Superior temporal gyrus (tissue), 1 donor: ENCODE measurements at regions not wholly inside any gene's neighbourhood (a gene's known extent, or its start where the extent isn't known, plus 50 kb on each side); places are given as distances from the start of the nearest gene placed in this dataset.
"Not testable (repeated sequence)": the region's sequence is repeated elsewhere in the genome, so short reads cannot be mapped to it uniquely, and the experiment has no call there.

ENCODE experiments used
- DNase-seq: peaks from one replicate; pipeline ENCODE4 v3.0.0-alpha.2; 2016; ENCODE audit errors: extremely low spot score

GRCh38 chr1:78247079-78247478 is 201.3 kb downstream of the GIPC2 start:
- DNase-seq, result no peak

GRCh38 chr1:78250201-78250600 is 204.4 kb downstream of the GIPC2 start:
- DNase-seq, result no peak

DNA sequence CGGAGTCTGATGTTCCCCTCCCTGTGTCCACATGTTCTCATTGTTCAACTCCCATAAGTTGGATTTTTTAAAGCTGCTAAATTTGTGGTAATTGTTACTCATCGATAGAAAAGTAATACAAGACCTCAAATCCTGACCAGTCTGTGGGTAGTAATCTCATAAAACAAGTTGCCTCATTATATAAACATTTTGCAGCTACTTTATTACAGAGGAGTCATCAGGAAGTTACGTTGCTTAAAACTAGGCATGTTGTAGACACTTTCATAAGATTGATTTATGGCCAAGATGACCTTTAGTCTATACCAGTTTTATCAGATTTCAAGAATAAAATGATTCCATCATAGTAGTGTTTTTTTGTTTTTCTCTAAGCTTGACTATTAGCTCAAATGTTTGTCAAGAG is 208.8 kb downstream of the GIPC2 start:
- no peak for DNase-seq

DNA sequence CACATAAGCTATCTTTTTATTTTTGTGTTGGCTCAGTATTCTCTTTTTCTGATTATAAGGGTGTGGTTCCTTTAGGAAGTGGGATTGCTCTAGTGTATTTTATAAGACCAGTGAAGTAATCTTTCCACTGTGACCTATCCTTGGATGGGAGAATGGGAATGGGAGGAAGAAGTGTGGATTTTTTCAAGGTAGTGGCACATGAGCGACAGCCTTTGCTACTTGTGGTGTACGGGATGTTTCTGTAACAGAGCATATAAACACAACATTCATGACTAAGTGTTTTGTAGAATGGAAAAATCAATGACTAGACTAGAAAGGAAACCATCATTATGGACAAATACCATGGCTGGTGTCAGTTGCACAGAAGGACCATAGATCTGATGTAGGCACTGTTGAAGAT is 209.6 kb downstream of the GIPC2 start:
- DNase-seq, result no peak

- DNase-seq, result no peak
These were observed 210.1 kb downstream of the GIPC2 start for GRCh38 chr1:78255846-78256245.

- DNase-seq, result no peak
These were observed 217.7 kb downstream of the GIPC2 start for GRCh38 chr1:78263459-78263858.

DNA sequence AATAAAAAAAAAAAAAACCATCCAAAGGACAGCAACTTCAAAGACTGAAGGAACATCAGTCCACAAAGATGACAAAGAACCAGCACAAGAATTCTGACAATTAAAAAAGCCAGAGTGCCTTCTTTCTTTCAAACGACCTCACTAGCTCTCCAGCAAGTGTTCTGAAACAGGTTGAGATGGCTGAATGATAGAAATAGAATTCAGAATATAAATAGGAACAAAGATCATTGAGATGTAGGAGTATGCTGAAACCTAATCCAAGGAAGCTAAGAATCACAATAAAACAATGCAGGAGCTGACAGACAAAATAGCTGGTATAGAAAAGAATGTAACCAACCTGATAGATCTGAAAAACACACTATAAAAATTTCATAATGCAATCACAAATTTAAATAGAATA is 218.2 kb downstream of the GIPC2 start:
- DNase-seq, result no peak

DNA sequence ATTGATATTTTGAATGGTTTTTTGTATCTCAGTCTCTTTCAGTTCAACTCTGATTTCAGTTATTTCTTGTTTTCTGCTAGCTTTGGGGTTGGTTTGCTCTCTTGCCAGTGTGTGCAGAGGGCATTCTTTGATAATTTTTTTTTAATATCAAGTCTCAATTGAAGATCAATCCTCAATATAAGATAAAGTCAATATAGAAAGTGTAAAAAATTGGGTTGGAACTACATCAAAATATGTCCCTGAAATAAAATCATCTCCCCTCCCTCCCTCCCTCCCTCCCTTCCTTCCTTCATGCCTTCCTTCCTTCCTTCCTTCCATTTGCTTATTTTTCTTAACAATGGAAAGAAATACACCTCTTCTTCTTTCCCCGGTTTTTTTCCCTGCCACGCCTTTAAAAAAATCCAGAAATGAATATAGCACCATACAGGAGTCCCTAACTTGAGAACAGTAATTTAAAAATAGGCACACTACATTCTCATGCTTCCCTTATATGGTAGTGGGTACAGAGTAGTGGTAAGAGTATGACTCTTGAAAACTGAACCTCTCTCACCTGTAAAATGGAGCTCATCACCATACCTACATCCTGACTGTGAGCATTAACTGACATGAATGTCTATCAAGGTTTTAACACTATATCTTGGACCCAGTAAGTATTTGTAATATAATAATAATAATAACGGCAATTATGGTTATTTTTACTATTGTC is 221.9 kb downstream of the GIPC2 start:
- no peak for DNase-seq

DNA sequence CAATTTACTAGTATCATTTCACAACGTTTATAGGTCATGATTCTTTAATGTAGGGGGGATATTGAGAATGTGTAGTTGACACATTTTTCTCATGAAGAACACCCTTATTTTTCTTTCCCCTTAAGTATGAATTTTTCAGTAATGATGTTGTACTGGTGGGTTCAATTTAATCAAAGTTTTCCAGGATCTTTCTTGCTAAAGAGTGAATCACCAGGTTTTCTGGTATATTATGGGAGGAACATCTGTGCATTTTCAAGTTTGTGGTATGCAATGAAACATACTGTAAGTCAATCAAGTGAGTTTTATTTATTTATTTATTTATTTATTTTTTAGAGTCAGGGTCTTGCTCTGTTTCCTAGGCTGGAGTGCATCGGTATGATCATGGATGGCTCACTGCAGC is 221.2 kb upstream of the PTGFR start:
- DNase-seq, result no peak

- DNase-seq, result not testable (repeated sequence)
These were observed 219.4 kb upstream of the PTGFR start for GRCh38 chr1:78271423-78271822.

GRCh38 chr1:78274814-78275213 is 216.0 kb upstream of the PTGFR start:
- no peak for DNase-seq

GRCh38 chr1:78275456-78275855 is 215.3 kb upstream of the PTGFR start:
- no peak for DNase-seq

- DNase-seq, result no peak
These were observed 214.7 kb upstream of the PTGFR start for GRCh38 chr1:78275906-78276685.

GRCh38 chr1:78277253-78277652 is 213.5 kb upstream of the PTGFR start:
- no peak for DNase-seq

DNA sequence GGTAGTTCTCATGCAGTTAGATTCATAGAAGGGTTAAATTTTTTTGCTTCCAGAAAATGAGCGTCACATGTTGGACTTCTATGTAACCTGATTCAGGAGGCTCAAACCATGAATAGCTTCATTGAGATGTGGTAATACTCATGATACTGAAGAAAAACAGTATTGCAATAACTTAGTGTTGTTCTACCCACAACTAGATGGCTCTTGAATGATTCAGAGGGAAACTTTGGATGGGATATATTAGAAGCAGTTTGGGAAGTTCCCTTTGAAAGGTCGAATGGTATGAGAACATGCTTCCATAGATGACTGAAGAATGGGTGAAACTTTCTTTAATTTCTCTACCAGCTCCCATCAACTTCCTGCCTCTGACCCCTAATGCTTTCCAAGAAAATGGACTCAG is 211.7 kb upstream of the PTGFR start:
- no peak for DNase-seq

DNA sequence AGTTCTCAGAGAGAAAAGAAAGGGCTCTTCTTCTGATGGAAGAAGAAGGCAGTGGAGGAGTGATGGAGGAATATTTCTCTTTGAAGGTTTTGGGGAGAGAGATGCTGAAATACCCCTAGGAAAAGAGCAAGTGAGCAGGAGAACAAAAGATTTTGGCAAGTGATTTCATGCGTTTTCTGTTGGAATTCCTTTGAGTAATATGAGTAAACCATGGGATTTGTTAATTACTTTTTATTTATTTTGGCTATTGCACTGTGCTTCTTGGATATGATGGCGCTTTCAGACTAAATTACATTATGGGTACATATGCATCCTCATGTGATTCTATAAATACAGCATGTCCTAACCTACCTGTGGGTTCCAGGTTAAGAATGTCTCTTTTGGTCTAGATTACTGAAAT is 210.1 kb upstream of the PTGFR start:
- DNase-seq, result no peak

DNA sequence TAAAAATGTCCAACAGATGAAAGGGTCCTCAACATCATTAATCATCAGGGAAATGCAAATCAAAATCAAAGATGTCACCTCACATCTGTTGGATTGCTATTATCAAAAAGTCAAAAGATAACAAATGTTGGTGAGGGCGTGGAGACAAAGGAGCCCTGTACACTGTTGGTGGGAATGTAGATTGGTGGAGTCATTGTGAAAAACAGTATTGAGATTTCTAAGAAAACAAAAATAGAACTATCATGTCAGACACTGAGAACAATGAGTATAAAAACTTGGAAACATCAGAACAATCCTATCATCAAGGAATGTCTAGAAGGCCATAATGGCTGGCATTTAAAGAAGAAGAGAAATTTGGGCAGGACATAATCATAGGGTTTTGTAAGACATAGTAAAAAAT is 209.2 kb upstream of the PTGFR start:
- no peak for DNase-seq

GRCh38 chr1:78283691-78284090 is 207.1 kb upstream of the PTGFR start:
- DNase-seq, result no peak

GRCh38 chr1:78284354-78284753 is 206.4 kb upstream of the PTGFR start:
- DNase-seq, result no peak

GRCh38 chr1:78286686-78287085 is 204.1 kb upstream of the PTGFR start:
- DNase-seq, result no peak

DNA sequence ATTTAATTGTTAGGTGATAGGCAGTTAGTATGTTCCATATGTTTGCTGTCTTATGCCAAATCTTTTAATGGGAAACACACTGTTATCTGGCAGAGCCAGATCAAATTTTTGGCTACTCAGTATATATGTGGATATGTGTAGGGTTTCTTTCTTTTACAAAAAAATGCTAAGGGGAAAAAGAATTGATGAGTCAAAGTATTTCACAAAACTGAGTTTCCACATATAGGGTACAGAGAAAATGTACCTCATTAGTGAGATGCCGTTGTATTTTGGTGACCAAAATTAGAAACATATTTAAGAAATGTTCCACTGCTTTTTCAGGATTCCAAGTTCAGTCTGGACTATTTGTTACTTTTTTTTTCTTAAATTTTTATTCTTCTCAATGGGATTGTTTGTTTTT is 201.2 kb upstream of the PTGFR start:
- DNase-seq, result no peak

GRCh38 chr1:78291418-78291817 is 199.4 kb upstream of the PTGFR start:
- DNase-seq, result no peak

- no peak for DNase-seq
These were observed 198.9 kb upstream of the PTGFR start for GRCh38 chr1:78291872-78292271.

- DNase-seq, result no peak
These were observed 198.4 kb upstream of the PTGFR start for GRCh38 chr1:78292361-78292760.
